Raji (cell line): ENCODE measurements at regions not wholly inside any gene's neighbourhood (a gene's known extent, or its start where the extent isn't known, plus 50 kb on each side); places are given as distances from the start of the nearest gene placed in this dataset.

ENCODE experiments used
- POLR2A ChIP-seq: IDR thresholded peaks from 2 replicates; pipeline ENCODE4 v1.6.1; 2011; ENCODE audit warnings: low read depth, low read length, control low read depth; ENCODE audit not compliant: insufficient read depth

DNA sequence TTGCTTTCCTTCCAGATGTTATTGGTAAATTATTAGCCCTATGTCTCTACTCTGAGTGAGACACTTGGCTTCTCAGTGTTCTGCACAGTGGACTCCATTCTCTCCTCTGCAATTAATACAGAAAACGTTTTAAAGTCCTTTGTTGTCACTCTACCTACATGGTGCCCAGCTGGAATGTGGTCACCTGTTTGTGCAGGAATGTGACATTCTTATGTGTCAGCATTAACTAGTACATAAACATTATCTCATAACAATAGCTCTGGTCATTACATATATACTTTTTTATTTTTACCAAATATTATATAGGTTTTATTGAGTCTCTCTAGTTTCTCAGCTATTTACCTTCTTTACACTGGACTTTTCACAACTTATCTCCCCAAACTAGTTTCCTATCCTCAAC is 147.0 kb upstream of the KCNMB2 start:
- TF ChIP-seq POLR2A, result no peak

DNA sequence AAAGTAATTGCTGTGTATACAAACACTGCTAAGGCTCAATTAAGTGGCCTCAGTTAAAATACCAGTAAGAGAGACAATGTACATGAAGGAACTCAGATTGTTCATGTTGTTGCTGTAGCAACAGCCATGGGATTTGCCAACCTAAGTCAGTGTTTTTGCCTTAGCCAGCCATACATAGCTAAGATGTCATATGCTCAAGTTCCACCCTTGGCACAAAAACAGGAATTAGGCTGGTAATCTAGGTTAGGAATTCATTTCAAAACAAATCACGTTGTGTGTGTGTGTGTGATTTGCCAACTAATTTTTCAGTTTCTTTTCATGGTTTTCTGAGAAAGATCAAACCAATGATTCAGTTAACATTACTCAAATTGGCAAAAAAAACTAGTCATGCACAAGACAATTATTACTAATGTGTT is 143.7 kb upstream of the KCNMB2 start:
- TF ChIP-seq POLR2A, result no peak

DNA sequence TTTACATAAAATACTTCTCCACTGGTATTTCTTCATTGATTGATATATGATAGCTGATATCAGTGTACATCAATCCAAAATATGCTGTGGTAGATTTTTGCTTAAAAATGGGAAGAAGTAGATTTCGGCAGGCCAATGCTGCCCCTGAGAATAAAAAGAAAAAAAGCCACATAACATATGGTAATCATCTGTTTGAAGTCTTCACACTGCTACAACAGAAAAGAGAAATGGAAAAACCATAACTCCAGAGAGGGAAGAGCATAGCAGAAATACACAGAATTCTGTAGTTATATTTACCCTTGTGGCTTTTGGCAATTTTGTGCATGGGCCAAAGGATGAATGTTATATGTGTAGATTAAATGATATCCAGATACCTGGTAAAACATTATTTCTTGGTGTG is 143.1 kb upstream of the KCNMB2 start:
- TF ChIP-seq POLR2A, result no peak

DNA sequence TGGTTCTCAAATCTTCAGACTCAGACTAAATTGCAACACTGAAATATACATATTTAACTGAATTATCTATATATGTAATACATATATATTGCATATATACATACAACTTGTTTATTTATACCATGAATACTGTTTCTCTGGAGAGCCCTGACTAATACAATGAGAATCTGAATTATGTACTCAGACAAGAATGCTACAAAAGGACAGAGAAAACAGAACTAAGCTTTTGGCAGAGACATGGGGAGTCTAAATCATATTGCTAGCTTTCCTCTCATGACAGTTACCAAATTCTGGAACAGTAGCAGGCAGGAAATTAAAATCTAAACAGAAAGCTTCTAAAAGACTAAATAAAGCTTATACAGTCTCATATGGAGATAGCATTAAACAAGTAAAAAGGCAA is 142.4 kb upstream of the KCNMB2 start:
- TF ChIP-seq POLR2A, result no peak

DNA sequence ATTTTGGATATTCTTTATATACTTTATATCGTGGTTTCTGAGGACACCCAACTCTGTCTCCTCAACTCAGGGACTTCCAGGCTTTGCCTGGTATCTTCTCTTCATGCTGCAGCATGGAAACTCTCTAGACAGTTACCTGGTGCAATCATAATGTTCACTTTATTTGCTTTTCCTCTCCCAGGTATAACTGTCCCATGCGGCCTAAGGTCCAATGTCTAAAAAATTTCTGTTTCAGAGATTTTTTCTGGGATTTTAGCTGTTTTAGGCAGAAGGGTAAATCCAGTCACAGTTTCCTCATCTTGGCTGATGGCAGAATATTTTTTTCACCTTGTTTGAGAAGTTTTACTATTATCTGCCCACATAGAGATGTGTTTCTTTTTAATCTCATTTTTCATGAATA is 139.9 kb upstream of the KCNMB2 start:
- TF ChIP-seq POLR2A, result no peak

DNA sequence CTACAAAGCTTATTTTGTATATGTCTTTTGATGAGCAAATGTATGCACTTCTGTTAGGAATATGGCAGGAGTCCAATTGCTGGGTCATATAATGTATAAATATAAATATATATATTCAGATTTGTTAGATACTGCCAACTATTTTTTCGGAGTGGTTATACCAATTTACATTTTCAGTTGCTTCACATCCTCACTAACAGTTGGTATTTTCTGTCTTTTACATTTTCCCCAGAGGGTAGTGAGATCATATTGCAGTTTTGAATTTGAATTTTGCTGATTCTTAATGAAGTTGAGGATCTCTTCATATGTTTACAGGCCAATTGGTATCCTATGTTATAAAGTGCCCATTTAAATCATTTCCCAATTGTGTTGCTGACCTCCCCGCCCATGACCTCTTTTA is 139.0 kb upstream of the KCNMB2 start:
- TF ChIP-seq POLR2A, result no peak

DNA sequence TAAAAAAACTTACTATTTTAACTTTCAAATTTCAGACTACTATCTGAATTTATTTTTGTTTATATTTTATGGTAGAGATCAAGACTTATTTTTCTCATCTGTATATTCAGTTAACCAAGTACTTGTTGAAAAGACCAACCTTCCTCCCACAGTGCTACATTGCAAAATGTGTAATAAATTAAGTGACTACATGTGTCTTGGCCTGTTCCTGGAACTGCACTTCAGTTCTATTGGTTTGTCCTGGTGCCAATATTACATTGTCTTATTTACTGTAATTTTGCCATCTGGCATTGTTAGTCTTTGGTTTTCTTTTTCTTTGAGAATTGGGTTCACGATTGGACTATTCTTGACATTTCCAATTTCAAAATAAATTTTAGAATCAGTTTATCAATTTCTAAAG is 138.4 kb upstream of the KCNMB2 start:
- TF ChIP-seq POLR2A, result no peak

DNA sequence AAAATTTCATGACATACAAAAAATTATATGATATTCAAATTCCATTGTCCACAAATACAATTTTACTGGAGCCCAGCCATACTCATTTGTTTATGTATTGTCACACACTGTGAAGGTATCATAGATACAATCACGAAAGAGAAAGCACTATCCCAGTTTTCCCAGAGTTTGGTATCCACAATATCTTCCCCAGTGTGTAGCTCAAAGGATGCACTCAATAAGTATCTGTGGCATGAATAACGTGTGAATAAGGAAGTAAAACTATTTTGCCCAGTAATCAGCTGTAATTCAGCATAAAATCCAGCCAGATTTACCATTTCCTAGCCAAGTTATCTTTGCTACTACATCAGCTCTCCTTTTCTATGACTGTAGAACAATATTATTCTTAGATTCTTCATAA is 131.3 kb upstream of the KCNMB2 start:
- TF ChIP-seq POLR2A, result no peak

DNA sequence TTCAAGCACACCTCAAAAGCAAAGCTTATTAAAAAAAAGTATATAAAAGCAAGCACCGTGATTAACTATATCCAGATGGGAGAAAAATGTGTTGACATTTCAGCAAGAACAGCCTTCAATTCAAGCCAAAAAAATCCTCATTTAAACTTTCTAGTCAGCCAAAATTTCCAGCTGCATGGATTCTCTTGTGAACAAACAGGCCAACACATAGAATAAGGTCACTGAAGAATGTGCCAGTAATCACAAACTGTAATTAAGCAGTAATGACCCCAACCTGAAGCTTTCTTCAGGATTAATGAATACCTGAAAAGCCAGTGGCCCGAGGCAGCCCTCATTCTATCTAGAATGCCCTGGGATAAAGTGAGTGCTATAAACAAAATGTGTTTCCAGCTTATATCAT is 130.7 kb upstream of the KCNMB2 start:
- no peak for TF ChIP-seq POLR2A

DNA sequence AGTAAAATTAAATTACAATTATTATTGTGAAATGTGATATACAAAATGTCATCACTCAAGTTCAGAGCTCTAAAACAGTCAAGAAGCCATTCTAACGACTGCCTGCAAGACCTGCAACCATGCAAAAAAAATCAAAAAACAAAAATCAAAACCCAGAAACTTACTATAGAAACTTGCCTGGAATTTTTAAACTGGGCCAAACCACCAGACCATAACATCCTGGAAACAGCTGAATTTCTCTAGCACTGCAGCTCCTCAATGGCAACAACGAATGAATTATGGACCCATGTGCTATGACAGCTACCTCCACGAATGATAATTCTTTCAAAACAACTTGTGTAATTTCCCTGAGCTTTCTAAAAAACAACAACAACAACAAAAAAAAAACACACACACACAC is 130.0 kb upstream of the KCNMB2 start:
- TF ChIP-seq POLR2A, result no peak

DNA sequence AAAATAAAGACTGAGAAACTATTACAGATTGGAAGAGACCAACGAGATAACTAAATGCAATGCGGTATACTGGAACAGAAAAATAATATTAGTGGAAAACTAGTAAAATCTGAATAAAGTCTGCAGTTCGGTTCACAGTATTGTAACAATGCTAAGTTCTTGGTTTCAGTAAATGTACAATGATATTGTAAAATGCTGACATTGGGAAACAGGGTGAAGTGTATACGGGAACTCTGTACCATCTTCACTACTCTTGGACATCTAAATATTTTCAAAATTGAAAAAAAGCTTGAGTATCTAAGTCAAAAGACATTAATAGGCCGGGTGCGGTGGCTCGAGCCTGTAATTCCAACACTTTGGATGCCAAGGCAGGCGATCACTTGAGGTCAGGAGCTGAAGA is 120.9 kb upstream of the KCNMB2 start:
- no peak for TF ChIP-seq POLR2A

DNA sequence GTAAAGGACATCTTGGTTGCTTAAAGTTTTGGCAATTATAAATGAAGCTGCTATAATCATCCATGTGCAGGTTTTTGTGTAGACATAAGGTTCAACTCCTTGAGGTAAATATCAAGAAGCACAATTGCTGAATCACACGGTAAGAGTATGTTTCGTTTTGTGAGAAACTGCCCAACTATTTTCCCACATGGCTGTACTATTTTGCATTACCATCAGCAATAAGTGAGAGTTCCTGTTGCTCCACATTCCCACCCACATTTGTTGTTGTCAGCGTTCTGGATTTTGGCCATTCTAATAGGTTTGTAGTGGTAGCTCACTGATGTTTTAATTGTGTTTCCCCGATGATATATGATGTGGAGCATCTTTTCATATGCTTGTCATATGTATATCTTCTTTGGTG is 118.5 kb upstream of the KCNMB2 start:
- no peak for TF ChIP-seq POLR2A

DNA sequence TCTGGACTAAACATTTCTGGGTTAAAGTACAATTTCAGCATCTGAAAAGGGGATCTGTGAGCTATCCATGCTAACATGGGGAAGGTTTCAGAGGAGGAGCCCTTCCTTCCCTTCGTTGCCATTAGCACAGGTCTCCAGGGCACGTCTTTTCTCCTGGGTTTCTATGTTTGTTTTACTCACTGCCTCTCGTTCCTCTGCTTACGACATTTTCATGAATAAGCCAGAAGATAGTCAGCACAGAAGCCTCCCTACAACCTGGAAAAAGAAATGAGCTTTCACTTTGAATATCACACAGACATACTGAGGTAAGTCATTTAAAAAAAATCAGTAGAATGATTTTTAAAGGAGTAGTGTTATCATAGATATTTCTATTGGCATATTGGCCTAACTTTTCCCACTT is 117.2 kb upstream of the KCNMB2 start:
- TF ChIP-seq POLR2A, result no peak

DNA sequence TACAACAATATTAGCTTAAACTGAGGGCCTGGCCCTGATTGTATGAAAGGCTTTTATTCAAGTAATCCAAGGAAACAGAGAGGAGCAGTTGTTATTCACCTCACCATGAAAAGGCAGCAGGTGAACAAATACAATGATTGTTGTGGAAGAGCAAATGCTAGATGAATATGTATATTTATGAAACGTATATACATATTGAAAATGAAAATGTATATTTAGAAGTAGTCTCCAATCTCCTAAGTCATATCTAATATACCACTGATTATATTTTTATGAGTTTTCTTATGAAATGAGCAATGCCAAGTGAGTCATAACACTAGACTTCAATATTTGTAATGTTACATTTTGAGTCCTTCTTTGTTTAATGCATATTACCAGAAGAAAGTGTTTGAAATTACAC is 116.2 kb upstream of the KCNMB2 start:
- no peak for TF ChIP-seq POLR2A

DNA sequence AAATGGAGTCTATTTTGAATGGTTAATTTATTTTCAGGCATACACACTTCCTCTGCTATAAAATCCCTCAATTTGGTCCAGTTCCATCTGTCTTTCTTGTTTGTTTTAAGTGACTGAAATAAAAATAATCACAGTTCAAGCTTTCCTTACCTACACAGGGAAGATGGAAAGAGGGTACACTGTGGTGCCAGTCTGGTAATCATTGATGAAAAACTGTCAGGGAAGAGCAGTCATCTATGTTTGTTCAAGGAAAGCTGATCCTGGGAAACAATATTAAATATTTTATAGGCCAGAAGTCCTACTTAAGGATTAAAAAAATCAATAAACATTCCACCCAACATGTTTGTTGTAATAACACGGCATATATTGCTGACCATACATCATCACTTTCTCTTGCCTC is 115.2 kb upstream of the KCNMB2 start:
- no peak for TF ChIP-seq POLR2A

DNA sequence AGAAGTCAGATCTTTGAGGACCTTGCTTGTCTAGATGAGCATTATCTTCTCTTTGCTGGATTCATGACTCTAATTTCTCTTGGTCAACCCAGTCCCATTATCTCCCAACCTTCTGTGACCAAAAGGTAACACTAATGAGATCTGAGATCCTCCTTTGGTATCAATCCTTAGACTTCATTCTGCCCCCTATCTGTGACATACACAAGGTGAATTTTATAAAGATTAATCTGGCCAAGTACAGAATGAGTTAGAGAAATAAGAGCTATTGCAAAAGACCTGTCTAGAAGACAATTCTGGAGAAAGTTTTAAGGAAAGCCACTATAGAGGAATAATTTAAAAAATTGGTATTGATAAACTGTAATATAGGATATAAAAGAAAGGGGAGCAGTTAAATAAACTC is 113.8 kb upstream of the KCNMB2 start:
- no peak for TF ChIP-seq POLR2A

DNA sequence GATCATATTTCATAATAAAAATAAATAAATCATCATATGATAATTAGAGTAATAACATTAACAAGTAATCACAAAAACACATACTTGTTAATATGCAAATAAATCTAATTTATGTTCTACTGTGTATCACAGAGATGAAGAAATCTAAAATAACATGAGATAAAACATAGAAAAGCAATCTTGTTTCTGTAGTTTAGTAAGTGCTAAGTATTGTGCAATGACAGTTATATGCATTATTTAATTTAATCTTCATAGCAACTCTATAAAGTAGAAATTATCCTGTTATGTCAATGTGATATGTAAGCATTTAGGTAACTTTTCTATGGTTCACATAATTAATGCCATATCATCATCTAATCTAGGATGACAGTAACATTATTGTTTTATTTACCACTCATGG is 108.2 kb upstream of the KCNMB2 start:
- no peak for TF ChIP-seq POLR2A

DNA sequence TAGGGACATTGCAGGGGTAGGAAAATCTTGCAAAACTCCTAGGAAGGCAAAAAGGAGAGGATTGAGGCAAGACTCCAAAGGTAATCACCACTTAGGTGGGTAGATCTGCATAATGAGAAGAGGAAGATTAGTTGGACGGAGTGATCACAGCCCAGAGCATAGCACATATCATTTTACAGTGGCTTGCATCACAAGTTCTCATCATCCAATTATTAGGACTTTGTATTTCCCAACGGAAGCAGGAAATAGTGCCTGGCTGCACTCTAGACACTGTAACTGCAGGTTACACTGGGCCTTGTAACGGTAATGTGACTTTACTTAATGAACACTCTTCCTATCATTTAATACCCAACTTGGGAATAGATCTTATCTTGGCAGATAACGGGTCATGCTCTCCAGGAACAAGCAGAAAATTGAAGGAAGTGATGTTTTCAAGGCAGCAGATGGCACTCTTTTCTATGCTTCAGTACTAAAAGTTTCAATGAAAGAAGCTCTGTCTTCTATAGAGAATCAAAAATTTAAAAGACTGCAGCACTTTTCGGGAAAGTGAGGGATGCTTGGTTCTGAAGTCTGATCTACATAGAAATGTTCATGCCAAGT is 101.9 kb upstream of the KCNMB2 start:
- TF ChIP-seq POLR2A, result no peak
